Endothelial cell (in vitro differentiated cells): ENCODE measurements at regions not wholly inside any gene's neighbourhood (a gene's known extent, or its start where the extent isn't known, plus 50 kb on each side); places are given as distances from the start of the nearest gene placed in this dataset.

Experiments
- DNase-seq: peaks from one replicate; pipeline ENCODE4 v3.0.0; 2021; ENCODE audit warnings: low spot score
- H3K27ac Mint-ChIP-seq: one replicate; pipeline ENCODE4 v1.8.0; 2021; ENCODE audit warnings: mixed read lengths, inconsistent platforms; ENCODE audit not compliant: unreplicated experiment
- H3K27me3 Mint-ChIP-seq: one replicate; pipeline ENCODE4 v1.8.0; 2021; ENCODE audit warnings: mild to moderate bottlenecking, moderate library complexity, mixed read lengths, inconsistent platforms; ENCODE audit not compliant: unreplicated experiment
- H3K36me3 Mint-ChIP-seq: one replicate; pipeline ENCODE4 v1.8.0; 2021; ENCODE audit warnings: mild to moderate bottlenecking, low read depth, mixed read lengths, inconsistent platforms; ENCODE audit not compliant: unreplicated experiment
- H3K4me1 Mint-ChIP-seq: one replicate; pipeline ENCODE4 v1.8.0; 2021; ENCODE audit warnings: mild to moderate bottlenecking, mixed read lengths, inconsistent platforms; ENCODE audit not compliant: unreplicated experiment
- H3K4me3 Mint-ChIP-seq: one replicate; pipeline ENCODE4 v1.8.0; 2021; ENCODE audit warnings: mild to moderate bottlenecking, mixed read lengths, inconsistent platforms; ENCODE audit not compliant: unreplicated experiment
- H3K9me3 Mint-ChIP-seq: one replicate; pipeline ENCODE4 v1.8.0; 2021; ENCODE audit warnings: mixed read lengths, inconsistent platforms; ENCODE audit not compliant: unreplicated experiment
- TF ChIP-seq, protein P1 (sequence below): fragments of 200-600 bp; sonication (generic); IDR thresholded peaks from one replicate; pipeline ENCODE4 v1.5.0; 2021; ENCODE audit warnings: antibody characterized with exemption; ENCODE audit not compliant: unreplicated experiment

DNA sequence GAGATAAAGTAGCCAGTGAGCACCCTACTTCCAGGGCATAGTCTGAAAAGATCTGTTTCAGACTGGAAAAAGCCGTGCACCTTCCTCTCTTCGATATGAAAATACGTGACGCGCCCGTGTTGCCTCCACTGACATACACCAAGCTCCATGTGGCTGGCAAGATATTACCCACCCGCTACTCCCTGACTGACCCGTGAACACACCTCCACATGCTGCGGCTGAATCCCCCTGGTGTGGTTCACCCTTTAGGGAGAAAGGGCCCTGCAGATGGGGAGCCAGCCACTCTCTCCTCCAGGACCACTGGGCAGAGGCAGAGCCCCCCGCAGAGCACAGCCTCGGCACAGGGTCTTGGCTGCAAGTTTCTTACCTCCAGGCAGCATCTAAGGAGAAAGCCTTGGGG is 245.0 kb downstream of the BRD1 start:
- no peaks in the 10 kb centered on the region for H3K9me3 Mint-ChIP-seq
- H3K4me3 Mint-ChIP-seq = no peak overlapping the region
- H3K36me3 Mint-ChIP-seq = no peaks in the 10 kb centered on the region
- peaks cover 3% of the 10 kb centered on the region for H3K27me3 Mint-ChIP-seq
- TF ChIP-seq, protein P1, sequence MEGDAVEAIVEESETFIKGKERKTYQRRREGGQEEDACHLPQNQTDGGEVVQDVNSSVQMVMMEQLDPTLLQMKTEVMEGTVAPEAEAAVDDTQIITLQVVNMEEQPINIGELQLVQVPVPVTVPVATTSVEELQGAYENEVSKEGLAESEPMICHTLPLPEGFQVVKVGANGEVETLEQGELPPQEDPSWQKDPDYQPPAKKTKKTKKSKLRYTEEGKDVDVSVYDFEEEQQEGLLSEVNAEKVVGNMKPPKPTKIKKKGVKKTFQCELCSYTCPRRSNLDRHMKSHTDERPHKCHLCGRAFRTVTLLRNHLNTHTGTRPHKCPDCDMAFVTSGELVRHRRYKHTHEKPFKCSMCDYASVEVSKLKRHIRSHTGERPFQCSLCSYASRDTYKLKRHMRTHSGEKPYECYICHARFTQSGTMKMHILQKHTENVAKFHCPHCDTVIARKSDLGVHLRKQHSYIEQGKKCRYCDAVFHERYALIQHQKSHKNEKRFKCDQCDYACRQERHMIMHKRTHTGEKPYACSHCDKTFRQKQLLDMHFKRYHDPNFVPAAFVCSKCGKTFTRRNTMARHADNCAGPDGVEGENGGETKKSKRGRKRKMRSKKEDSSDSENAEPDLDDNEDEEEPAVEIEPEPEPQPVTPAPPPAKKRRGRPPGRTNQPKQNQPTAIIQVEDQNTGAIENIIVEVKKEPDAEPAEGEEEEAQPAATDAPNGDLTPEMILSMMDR = no peak
- H3K4me1 Mint-ChIP-seq = no peaks in the 10 kb centered on the region
- H3K27ac Mint-ChIP-seq = no peak overlapping the region
- no peak for DNase-seq

DNA sequence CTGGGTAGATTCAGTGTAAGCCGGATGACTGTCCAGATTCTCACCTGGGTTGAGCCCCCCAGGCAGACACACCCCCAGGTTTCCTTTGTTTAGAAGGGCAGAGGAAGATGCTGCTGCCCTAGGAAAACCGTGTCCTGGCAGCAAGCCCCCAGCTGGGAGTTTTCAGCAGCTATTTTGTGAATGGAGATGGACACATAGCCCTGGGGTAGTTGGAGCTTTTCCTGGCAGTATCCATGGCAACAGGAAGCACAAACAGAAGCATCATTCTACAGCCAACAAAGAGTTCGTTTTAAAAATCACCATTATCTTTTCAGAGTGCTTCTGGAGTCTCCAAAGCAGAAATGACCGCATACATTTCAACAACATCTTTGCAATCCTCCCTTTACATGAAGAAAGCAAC is 245.5 kb downstream of the BRD1 start:
- Mint-ChIP-seq H3K36me3 (no peaks in the 10 kb centered on the region), H3K27ac (no peak overlapping the region), H3K9me3 (no peaks in the 10 kb centered on the region), H3K4me1 (no peaks in the 10 kb centered on the region), H3K27me3 (peaks cover 3% of the 10 kb centered on the region), H3K4me3 (no peak overlapping the region)
- DNase-seq = no peak
- TF ChIP-seq, protein P1 = no peak

DNA sequence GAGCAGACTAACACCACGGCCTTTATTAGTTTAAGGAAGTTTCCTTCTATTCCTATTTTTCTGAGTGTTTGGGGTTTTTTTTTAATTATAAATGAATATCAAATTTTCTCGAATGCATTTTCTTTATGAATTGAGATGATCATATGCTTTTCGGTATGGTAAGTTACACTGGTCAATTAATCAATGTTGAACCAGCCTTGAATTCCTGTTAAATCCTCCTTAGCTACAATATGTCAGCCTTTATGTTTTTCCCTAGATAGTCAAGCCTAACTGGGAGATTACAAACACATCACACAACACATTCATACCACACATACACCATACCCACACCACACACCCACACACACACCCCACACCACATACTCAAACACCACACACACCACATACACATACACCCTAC is 247.6 kb downstream of the BRD1 start:
- peaks cover 3% of the 10 kb centered on the region for H3K27me3 Mint-ChIP-seq
- no peak overlapping the region for H3K27ac Mint-ChIP-seq
- no peaks in the 10 kb centered on the region for H3K4me1 Mint-ChIP-seq
- H3K9me3 Mint-ChIP-seq = no peaks in the 10 kb centered on the region
- no peaks in the 10 kb centered on the region for H3K36me3 Mint-ChIP-seq
- DNase-seq = no peak
- TF ChIP-seq, protein P1 = no peak
- no peak overlapping the region for H3K4me3 Mint-ChIP-seq

DNA sequence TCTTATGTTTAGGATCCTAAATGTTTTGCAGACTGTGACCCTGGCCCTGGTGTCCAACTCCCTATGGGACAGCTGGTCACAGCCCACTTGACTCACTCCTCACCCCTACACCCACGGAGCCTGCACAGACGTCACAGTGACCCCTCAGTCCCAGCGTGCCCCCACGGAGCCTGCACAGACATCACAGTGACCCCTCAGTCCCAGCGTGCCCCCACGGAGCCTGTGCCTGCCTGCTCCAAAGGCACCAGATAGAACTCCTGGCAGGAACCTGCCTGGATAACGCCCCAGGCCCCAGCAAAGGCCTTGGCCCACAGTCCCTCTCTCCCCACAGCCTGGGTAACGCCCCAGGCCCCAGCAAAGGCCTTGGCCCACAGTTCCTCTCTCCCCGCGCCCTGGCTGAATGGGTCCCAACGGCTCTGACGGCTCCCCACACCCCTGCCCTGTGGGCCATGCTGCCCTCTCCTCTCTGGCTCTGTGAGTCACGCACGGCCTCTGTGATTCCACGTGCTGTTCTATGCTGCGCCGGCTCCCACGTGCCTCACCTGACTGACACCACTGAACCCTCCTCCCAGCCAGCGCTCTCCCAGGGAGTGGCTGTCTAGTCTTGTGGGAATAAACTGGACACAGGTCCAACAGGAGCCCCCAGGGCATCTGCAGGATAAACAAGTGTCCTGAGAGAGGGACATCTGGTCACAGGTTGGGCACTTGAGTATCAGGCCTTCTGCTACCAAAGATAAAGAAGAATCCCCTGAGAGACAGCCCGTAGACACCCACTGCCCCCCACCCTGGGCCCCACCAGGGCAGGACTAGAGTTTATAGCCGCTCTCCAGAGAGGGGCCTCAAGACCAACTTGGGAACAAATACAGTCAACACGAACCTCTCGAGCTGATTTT is 250.3 kb downstream of the BRD1 start:
- DNase-seq = no peak
- TF ChIP-seq, protein P1 = no peak
- H3K27me3 Mint-ChIP-seq = peaks cover 3% of the 10 kb centered on the region
- no peaks in the 10 kb centered on the region for H3K9me3 Mint-ChIP-seq
- no peaks in the 10 kb centered on the region for H3K36me3 Mint-ChIP-seq
- no peak overlapping the region for H3K27ac Mint-ChIP-seq
- H3K4me1 Mint-ChIP-seq = no peaks in the 10 kb centered on the region
- no peak overlapping the region for H3K4me3 Mint-ChIP-seq
